ENCODE measurements at regions not wholly inside any gene's neighbourhood (a gene's known extent, or its start where the extent isn't known, plus 50 kb on each side); places are given as distances from the start of the nearest gene placed in this dataset.

DNA sequence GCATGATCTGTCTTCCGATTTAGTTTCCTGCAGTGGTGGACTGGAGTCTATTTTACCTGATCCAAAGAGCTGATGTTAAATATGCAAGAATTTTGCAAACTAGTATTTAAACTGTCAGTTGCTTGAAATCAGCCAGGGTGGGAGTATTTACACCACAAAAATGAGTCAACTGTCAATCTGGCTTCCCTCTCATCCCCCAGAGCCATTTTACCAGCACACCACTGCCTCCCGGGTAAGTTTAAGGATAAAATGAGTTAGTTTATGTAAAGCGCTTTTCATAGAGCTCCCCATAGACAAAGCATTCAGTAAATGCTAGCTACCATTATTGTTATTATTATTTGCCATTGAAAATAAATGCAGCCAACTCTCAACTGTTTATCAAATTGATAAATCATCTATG lies 106.3 kb upstream of the FRMD6 start:
- TF ChIP-seq, protein P1, sequence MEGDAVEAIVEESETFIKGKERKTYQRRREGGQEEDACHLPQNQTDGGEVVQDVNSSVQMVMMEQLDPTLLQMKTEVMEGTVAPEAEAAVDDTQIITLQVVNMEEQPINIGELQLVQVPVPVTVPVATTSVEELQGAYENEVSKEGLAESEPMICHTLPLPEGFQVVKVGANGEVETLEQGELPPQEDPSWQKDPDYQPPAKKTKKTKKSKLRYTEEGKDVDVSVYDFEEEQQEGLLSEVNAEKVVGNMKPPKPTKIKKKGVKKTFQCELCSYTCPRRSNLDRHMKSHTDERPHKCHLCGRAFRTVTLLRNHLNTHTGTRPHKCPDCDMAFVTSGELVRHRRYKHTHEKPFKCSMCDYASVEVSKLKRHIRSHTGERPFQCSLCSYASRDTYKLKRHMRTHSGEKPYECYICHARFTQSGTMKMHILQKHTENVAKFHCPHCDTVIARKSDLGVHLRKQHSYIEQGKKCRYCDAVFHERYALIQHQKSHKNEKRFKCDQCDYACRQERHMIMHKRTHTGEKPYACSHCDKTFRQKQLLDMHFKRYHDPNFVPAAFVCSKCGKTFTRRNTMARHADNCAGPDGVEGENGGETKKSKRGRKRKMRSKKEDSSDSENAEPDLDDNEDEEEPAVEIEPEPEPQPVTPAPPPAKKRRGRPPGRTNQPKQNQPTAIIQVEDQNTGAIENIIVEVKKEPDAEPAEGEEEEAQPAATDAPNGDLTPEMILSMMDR (IDR thresholded peaks at IDR 0.05; ENCODE audit: insufficient read depth, low read length, poor library complexity, severe bottlenecking): no peak
- TF ChIP-seq EZH2phosphoT487 (conservative IDR thresholded peaks at IDR 0.05; ENCODE audit: low read length): no peak
